HepG2 (cell line): ENCODE measurements at regions not wholly inside any gene's neighbourhood (a gene's known extent, or its start where the extent isn't known, plus 50 kb on each side); places are given as distances from the start of the nearest gene placed in this dataset.

Experiments
- ATAC-seq: fragments of 200-7000 bp; cut with Tn5 transposase; 3 replicates; pipeline ENCODE4 v1.9.1; 2020; ENCODE audit warnings: mild to moderate bottlenecking, moderate library complexity
- BruUV-seq: library from RNA; stranded (reverse); fragments of 400-500 nt; replicated peaks from 2 replicates; lab custom pipeline; 2021; lab: Mats Ljungman, UMichigan
- CTCF ChIA-PET: fragments of 300-600 bp; formaldehyde crosslinking; extraction: SDS; loops from one replicate; lab custom pipeline; 2021; ENCODE audit warnings: low total read pairs, inconsistent platforms, low intra/inter-chr PET ratio; lab: Yijun Ruan, JAX
- POLR2A ChIA-PET: fragments of 350-600 bp; sonication (Branson Sonifier 250); formaldehyde crosslinking; loops from one replicate; lab custom pipeline; 2020; ENCODE audit warnings: antibody characterized with exemption, inconsistent platforms; lab: Yijun Ruan, JAX
- DNase-seq: peaks from one replicate; pipeline ENCODE4 v3.0.0-alpha.2; 2015; ENCODE audit warnings: low spot score
- FAIRE-seq: peaks from 3 replicates; lab custom pipeline; 2011; peaks lifted over from hg19 to GRCh38; lab: Jason Lieb, UNC
- H2AFZ ChIP-seq: one replicate; pipeline ENCODE4 v1.6.1; 2011; ENCODE audit warnings: low read length, inconsistent platforms
- H3K27ac ChIP-seq: fragments of 300-600 bp; 3 replicates; pipeline ENCODE4 v1.8.0; 2011; ENCODE audit warnings: mixed run types, mild to moderate bottlenecking, mixed read lengths, low read length, inconsistent platforms; ENCODE audit not compliant: insufficient read depth; ENCODE audit errors: extremely low read length
- H3K27me3 ChIP-seq, 2 experiments: fragments of 200-600 bp in 1 of 2; 2 replicates in 1 of 2; 3 replicates in 1 of 2; pipeline versions ENCODE4 v1.6.0 to v1.8.0; 2011; ENCODE audit warnings: low read length in 2 of 2, mild to moderate bottlenecking in 2 of 2, moderate library complexity in 2 of 2, inconsistent platforms in 1 of 2; ENCODE audit not compliant: insufficient read depth in 2 of 2, control insufficient read depth in 1 of 2
- H3K36me3 ChIP-seq, 2 experiments: fragments of 200-600 bp in 1 of 2; replicated peaks in 1 of 2; 2 replicates in 1 of 2; 3 replicates in 1 of 2; pipeline versions ENCODE4 v1.5.1 to v1.8.0; 2011; ENCODE audit warnings: low read length in 2 of 2, inconsistent platforms in 1 of 2; ENCODE audit not compliant: insufficient read depth in 2 of 2, control insufficient read depth in 1 of 2
- H3K4me1 ChIP-seq: 2 replicates; pipeline ENCODE4 v1.5.1; 2012; ENCODE audit warnings: low read length, inconsistent platforms; ENCODE audit not compliant: insufficient read depth
- H3K4me2 ChIP-seq: 2 replicates; pipeline ENCODE4 v1.6.0; 2011; ENCODE audit warnings: low read depth, low read length, inconsistent platforms
- H3K4me3 ChIP-seq, 3 experiments: fragments of 200-600 bp in 1 of 3; sonication (generic), shearing (Covaris generic) in 1 of 3; replicated peaks in 1 of 3; 2 replicates each; pipeline ENCODE4 v1.5.1; 2011 to 2016; ENCODE audit warnings: low read length in 3 of 3, inconsistent platforms in 2 of 3, low read depth in 2 of 3, mild to moderate bottlenecking in 2 of 3, control low read depth in 1 of 3, mixed read lengths in 1 of 3; ENCODE audit not compliant: insufficient read depth in 1 of 3
- H3K79me2 ChIP-seq: one replicate; pipeline ENCODE4 v1.6.1; 2011; ENCODE audit warnings: low read length, inconsistent platforms; ENCODE audit not compliant: insufficient read depth
- H3K9ac ChIP-seq: 2 replicates; pipeline ENCODE4 v1.6.0; 2011; ENCODE audit warnings: mild to moderate bottlenecking, low read depth, low read length, inconsistent platforms; ENCODE audit not compliant: insufficient read depth
- H3K9me3 ChIP-seq: 2 replicates; pipeline ENCODE4 v1.5.1; 2012; ENCODE audit warnings: mild to moderate bottlenecking, low read length
- H4K20me1 ChIP-seq: 2 replicates; pipeline ENCODE4 v1.6.0; 2011; ENCODE audit warnings: inconsistent platforms, mild to moderate bottlenecking, low read length, moderate library complexity; ENCODE audit not compliant: insufficient read depth
- KDM3A ChIP-seq: IDR thresholded peaks from 2 replicates; pipeline ENCODE4 v1.6.1; 2018; ENCODE audit warnings: low read depth, missing compliant biosample characterization
- ZNF136 ChIP-seq: sonication (generic); formaldehyde crosslinking; IDR thresholded peaks from 2 replicates; pipeline ENCODE4 v1.8.1; 2022; ENCODE audit warnings: low read depth, mild to moderate bottlenecking, moderate library complexity, missing genetic modification reagents
- ZNF430 ChIP-seq: sonication (generic); formaldehyde crosslinking; IDR thresholded peaks from 2 replicates; pipeline ENCODE4 v1.9.0; 2021; ENCODE audit warnings: mild to moderate bottlenecking, missing genetic modification reagents
- WGBS: methylation state at CpG from one replicate; pipeline ENCODE4 v1.1.6; 2017; ENCODE audit warnings: low lambda C conversion rate; 5-methylcytosine and 5-hydroxymethylcytosine counted together
- in situ Hi-C: cut with HindIII; loops from 2 replicates; pipeline ENCODE4 v1.10.0; 2017; ENCODE audit warnings: low pct_unique_long_range_greater_than_20kb; ENCODE audit not compliant: extremely low pct_ligation_motif_present
- intact Hi-C: fragments of 100-400 bp; cut with micrococcal nuclease; formaldehyde crosslinking; loops from one replicate; pipeline ENCODE4 v1.10.0; 2022; ENCODE audit not compliant: unreplicated experiment
- TF ChIP-seq, protein P1 (sequence below): sonication (generic); formaldehyde crosslinking; IDR thresholded peaks from 2 replicates; pipeline ENCODE4 v1.5.0; 2020; ENCODE audit warnings: missing genetic modification reagents
- TF ChIP-seq, protein P2 (sequence below), 2 experiments: sonication (generic) in 1 of 2; formaldehyde crosslinking in 1 of 2; IDR thresholded peaks; 2 replicates each; pipeline versions ENCODE4 v1.4.0 to v1.6.1; 2018 to 2020; ENCODE audit warnings: missing genetic modification reagents in 2 of 2, borderline replicate concordance in 1 of 2, low read depth in 1 of 2, mild to moderate bottlenecking in 1 of 2, missing biosample characterization in 1 of 2

DNA sequence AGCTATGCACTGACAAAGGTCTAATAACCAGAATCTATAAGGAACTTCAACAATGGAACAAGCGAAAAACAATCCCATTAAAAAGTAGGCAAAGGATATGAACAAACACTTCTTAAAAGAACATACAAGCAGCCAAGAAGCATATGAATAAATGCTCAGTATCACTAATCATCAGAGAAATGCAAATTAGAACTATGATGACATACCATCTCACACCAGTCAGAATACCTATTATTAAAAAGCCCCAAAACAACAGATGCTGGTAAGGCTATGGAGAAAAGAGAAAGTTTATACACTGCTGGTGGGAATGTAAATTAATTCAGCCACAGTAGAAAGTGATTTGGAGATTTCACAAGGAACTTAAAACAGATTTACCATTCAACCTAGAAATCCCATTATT lies 211.8 kb downstream of the EDN1 start:
- 43% methylated on average over 1 of the region's 1 CpG for WGBS
- Histone ChIP-seq H3K4me2 (no peak overlapping the region), H3K27ac (no peak overlapping the region), H3K36me3 (no peaks in the 10 kb centered on the region), H3K4me1 (no peaks in the 10 kb centered on the region), H4K20me1 (no peaks in the 10 kb centered on the region), H3K9me3 (no peaks in the 10 kb centered on the region), H3K4me3 (no peak overlapping the region), H3K9ac (no peak overlapping the region), H3K79me2 (no peaks in the 10 kb centered on the region), H2AFZ (no peak overlapping the region), H3K27me3 (no peaks in the 10 kb centered on the region)
- no peak for FAIRE-seq
- ChIA-PET CTCF (no interaction called here), POLR2A (no interaction called here)
- ATAC-seq: no peak
- intact Hi-C loops (loop anchor here (10.0 kb wide), 1 partner anchor 847 kb away; no protein-coding TSS in a partner anchor), in situ Hi-C loops (no loop called here)
- BruUV-seq: no TSS peak
- no peak for DNase-seq
- TF ChIP-seq KDM3A (CRISPR knock-in tag) (no peak), ZNF430 (CRISPR knock-in tag) (no peak), ZNF136 (no peak)
- TF ChIP-seq, protein P1, sequence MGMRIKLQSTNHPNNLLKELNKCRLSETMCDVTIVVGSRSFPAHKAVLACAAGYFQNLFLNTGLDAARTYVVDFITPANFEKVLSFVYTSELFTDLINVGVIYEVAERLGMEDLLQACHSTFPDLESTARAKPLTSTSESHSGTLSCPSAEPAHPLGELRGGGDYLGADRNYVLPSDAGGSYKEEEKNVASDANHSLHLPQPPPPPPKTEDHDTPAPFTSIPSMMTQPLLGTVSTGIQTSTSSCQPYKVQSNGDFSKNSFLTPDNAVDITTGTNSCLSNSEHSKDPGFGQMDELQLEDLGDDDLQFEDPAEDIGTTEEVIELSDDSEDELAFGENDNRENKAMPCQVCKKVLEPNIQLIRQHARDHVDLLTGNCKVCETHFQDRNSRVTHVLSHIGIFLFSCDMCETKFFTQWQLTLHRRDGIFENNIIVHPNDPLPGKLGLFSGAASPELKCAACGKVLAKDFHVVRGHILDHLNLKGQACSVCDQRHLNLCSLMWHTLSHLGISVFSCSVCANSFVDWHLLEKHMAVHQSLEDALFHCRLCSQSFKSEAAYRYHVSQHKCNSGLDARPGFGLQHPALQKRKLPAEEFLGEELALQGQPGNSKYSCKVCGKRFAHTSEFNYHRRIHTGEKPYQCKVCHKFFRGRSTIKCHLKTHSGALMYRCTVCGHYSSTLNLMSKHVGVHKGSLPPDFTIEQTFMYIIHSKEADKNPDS: no peak
- TF ChIP-seq, protein P2, sequence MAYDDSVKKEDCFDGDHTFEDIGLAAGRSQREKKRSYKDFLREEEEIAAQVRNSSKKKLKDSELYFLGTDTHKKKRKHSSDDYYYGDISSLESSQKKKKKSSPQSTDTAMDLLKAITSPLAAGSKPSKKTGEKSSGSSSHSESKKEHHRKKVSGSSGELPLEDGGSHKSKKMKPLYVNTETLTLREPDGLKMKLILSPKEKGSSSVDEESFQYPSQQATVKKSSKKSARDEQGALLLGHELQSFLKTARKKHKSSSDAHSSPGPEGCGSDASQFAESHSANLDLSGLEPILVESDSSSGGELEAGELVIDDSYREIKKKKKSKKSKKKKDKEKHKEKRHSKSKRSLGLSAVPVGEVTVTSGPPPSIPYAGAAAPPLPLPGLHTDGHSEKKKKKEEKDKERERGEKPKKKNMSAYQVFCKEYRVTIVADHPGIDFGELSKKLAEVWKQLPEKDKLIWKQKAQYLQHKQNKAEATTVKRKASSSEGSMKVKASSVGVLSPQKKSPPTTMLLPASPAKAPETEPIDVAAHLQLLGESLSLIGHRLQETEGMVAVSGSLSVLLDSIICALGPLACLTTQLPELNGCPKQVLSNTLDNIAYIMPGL (CRISPR knock-in tag; IDR thresholded peaks at IDR 0.05; ENCODE audit: borderline replicate concordance in 1 of 2, low read depth in 1 of 2): no peak
